GM18511 (cell line): ENCODE measurements at regions not wholly inside any gene's neighbourhood (a gene's known extent, or its start where the extent isn't known, plus 50 kb on each side); places are given as distances from the start of the nearest gene placed in this dataset.
"Not testable (repeated sequence)": the region's sequence is repeated elsewhere in the genome, so short reads cannot be mapped to it uniquely, and the experiment has no call there.

Source experiments
- ATAC-seq: cut with Tn5 transposase; IDR thresholded peaks from one replicate; pipeline ENCODE4 v1.9.1; 2021; ENCODE audit warnings: mild to moderate bottlenecking, moderate library complexity; ENCODE audit not compliant: unreplicated experiment

DNA sequence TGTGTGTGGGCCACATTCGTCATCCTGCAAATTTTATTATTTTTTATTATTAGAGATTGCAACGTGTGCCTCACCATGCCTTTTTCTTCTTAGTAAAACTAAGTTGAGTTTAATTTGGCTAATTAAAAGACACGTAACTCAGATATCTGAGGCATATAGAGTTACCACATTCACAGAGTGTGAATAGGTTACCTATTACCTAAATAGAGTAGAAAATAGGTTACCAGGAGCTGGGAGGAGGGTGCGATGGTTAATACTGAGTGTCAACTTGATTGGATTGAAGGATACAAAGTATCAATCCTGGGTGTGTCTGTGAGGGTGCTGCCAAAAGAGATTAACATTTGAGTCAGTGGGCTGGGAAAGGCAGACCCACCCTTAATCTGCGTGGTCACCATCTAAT lies 116.3 kb upstream of the CARD11 start:
- ATAC-seq: not testable (repeated sequence)

DNA sequence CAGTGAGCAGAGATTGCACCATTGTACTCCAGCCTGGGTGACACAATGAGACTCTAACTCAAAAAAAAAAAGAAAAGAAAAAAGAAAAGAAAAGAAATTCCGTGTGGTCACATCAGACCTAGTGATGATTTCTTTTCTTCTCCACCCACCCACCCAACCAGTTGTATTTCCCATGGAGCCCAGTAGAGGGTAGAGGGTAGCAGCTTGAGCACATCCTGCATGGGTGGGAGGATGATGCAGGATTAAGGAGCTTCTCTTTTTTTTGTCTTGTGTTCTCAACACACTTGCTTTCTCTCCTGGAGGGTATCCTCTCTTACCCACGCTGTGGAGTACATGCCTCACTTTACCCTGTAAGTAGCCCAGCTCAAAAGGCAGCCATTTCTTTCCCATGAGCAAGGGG lies 118.6 kb upstream of the CARD11 start:
- no peak for ATAC-seq

DNA sequence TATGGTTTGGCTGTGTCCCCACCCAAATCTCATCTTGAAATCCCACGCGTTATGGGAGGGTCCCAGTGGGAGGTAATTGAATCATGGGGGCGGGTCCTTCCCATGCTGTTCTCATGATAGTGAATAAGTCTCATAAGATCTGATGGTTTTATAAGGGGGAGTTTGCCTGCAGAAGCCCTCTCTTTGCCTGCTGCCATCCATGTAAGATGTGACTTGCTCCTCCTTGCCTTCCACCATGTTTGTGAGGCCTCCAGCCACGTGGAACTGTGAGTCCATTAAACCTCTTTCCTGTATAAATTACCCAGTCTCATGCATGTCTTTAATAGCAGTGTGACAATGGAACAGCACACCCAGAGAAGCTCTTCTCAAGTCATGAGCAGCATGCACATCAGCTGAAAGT lies 119.1 kb upstream of the CARD11 start:
- ATAC-seq: not testable (repeated sequence)

DNA sequence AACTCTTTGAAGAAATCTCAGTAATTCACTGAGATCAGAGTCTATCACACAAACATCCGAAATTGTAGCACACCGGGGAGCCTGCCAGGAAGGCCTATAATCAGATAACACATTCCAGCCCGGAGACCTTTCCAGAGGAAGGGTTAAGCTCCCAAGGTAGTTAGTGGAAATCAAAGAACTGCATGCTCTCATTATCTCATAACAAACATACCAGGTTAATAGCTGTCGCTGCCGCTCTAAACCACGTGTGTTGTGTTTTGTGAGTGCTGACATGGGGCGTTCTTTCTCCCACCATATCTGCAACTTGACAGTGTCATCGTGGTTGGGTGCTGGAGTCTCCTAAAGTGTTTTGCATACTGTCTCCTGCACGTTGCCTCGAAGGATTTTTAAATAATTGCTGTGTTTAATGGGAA lies 120.7 kb upstream of the CARD11 start:
- ATAC-seq: no peak

DNA sequence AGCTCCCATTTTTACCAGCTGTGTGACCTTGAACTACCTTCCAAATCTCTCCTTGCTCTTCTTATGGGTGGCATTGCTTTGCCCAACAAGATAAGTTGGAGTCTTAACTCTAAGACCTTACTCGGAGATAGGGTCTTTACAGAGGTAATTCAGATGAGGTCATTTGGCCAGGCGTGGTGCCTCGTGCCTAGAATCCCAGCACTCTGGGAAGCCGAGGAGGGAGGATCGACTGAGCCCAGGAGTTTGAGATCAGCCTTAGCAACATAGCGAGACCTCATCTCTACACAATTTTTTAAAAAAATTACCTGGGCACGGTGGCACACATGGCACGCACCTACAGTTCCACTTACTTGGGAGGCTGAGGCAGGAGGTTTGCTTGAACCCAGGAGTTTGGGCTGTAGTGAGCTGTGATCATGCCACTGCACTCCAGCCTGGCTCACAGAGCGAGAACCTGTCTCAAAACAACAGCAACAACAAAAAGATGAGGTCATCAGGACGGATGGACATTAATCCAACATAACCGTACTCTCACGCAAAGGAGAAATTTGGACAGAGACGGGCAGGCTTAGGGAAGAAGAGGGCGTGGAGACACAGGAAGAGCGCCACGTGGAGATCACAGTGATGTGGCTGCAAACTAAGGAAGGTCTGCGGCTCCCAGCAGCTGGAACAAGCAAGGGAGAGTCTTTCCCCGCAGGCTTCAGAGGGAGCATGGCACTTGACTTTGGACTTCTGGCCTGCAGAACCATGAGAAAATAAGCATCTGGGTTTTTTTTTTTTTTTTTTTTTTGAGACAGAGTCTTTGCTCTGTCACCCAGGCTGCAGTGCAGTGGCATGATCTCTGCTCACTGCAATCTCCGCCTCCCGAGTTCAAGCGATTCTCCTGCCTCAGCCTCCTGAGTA lies 122.3 kb upstream of the CARD11 start:
- no peak for ATAC-seq

DNA sequence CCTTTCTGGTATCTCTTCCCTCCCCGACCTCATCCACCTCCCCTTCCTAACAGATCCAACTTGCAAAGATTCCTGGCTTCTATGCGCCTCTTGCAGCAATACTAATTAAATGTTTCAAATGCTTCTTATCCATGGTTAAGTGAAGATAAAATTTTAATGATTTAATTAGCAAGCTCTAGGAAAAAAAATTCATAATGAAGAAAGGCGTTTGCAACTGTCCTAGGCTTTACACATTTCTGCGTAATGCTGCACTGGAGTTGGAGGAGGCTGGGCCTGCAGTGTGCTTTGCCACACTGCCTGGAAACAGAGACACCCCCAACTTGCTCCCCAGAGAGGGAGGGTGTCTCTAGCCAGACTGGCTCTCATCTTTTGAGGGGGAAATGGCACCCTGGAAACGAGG lies 123.9 kb upstream of the CARD11 start:
- ATAC-seq: no peak

DNA sequence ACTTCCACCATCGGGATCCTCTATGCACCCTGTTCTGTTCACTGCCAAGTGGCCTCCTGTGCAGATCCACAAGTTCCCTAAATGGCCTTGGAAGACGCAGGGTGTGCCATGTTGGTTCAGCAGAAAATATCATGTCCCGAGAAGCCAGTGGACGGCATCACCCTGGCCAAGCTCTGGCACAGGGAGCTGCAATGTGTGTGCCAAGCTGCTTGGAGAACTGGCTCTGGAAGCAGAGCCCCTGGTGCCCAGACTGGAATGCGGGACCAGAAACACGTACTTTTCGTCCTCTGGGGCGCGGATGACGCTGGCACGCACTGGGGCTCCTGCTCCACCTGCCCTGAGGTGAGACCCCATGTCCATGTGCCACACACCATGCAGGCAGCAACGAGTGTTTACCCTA lies 124.7 kb upstream of the CARD11 start:
- no peak for ATAC-seq

DNA sequence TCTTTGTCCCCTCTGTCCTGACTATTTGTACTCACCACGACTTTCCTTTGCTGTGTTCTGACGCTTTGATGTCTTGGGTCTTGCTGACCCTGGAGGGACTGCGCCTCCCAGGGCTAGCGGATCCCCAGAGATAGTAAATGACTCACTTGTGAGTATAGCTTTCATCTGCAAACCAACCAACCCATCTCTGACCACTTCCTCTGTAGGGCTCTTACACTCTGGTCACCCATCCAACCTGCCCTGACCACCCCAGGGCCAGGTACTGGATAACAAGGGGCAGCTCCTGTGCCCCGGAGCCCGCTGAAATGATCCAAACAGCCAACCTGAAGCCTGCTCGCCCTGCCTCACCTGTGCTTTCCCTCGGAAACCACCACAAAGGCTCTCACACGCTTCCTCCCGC lies 125.2 kb upstream of the CARD11 start:
- no peak for ATAC-seq

DNA sequence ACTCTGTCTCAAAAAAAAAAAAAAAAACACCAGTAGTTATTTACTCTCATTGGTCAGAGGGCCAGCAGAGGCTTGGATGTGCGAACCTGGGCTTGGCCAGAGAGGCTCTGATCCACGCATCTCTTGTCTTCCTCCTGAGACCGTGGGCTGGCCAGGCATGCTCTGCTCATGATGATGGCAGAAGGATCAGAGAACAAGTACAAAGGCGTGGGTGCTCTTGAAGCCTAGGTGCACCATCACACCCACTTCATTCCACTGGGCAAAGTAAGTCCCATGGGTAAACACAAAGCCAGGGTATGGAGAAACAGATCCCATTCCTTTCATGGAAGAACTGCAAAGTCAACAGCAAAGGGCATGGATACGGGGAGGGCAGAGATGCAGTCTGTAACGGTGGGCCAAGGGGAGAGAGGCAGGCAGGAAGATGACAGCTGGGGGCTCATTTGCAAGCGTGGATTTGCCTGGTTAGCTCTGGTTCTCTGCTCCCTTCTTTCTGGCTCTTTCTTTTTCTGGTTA lies 128.2 kb upstream of the SDK1 start:
- no peak for ATAC-seq

DNA sequence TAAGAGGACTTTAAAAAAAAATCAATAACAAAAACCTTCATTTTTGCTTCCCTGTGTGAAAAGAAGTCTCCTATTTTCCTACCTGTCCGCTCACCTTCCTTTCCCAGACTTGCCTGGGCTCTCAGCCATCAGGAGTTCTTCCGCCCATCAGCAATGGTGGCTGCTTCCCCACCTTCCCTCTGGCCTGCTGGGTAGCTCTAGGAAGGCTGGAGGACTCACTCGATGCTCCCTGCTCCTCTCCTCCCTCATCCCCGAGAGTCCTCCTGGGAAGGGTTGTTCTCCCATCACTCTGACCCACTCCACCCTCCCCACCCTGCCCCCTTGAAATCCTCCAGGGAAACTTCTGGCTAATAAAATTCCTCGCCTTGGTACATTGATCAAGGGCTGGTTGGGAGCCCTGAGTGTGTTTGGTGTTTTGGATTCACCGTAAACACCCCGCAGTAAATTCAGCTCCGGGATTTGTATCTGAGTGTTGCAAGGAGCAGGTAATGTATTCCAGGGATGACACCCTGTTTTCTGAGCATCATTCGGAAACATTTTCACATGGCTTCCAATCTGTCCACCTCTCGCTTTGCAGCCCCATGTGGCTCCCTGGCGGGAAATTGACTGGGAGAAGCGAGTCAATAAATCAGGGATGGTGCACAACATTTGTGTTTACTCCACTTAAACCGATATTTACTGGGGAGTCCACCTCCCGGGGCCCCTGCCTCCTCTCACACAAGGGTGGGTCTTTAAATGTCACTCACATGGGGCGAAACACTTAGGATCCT lies 126.4 kb upstream of the SDK1 start:
- no peak for ATAC-seq

DNA sequence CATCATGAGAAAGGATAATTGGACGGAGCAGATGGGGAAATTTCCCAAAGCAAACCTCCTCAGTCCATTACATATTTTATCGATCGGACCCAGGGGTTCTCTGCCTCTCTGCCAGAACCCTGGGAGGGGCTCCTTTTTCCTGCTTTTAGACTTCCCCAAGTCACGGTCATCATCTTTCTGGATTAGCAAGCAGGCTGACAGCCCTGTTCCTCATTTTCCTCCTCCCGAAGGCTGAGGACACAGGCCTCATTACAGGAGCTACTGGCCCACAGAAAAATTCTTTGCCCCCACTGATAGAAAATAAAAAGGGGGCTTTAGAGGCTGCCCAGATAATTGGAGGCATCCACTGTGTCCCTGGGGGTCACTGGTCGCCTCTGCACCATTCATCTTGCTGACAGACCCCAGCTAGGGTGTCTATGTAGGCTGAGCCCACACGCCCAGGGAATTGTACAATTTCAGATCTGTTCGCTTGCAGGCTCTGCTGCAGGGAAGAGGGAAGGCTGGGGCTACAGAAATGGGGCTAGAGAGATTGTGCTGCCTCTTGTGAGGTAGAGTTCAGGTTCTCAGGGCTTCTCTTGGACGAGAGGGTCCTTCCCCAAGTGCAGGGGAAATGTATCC lies 125.7 kb upstream of the SDK1 start:
- no peak for ATAC-seq

DNA sequence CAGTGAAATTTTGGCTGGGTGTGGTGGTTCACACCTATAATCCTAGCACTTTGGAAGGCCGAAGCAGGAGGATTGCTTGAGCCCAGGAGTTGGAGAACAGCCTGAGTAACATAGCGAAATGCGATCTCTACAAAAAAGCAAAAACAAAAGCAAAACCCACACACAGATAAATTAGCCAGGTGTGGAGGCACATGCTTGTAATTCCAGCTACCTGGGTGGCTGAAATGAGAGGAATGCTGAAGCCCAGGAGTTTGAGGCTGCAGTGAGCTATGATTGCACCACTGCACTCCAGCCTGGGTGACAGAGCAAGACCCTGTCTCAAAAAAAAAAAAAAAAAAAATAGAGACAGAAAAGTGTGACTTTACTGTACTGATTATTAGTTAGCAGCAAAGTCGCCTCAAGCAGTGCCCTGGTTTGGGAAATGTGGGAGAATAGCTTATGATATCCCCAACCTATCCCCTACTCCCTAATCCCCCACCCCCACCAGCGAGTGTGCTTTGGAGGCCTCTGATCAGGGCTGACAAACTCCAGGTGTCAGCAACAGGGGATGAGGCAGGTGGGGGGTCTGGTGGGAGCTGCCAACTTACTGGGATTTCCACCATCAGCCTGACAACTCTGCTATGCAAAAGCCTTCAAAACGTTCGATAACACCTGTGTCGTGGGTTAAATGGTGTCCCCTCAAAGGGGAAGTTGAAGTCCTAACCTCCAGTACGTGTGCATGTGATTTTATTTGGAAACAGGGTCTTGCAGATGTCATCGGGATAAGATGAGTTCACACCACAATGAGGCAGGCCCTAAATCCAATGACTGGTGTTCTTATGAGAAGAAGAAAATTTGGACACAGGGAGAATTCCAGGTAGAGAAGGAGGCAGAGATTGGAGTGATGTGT lies 124.7 kb upstream of the SDK1 start:
- no peak for ATAC-seq

DNA sequence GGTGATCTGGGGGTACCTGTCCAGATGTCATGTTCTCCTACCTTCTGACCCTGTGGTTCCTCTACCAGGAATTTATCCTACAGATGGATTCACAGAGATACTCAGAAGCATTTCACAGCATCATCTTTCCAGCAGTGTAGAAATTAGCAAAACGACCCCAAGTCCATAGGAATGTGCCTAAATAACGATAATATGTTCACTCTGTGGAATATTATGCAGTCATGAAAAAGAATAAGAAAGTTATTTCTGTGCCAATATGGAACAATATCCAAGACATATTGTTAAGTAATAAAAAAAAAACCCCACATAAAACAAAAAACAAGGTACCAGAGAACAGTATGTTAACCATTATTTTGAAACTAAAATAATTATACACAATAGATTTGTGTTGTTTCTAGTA lies 123.8 kb upstream of the SDK1 start:
- ATAC-seq: no peak

DNA sequence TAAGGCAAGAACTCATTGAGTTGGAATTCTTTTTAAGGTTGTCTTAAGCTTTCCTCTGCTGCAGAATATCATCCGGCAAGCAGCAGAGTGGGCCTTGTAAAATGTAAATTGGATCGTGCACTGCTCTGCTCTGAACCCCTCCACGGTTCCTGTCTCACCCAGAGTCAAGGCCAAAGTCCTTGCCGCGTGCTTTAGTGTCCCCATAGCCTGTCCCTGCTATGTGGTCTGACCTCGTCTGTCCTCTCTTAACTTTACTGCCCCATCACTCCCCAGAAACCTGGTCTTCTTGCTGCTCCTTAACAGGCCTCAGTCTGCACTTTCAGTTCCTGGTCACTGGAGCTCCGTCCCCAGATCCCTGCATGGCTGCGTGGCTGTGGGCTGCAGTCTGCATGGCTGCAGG lies 121.6 kb upstream of the SDK1 start:
- no peak for ATAC-seq

DNA sequence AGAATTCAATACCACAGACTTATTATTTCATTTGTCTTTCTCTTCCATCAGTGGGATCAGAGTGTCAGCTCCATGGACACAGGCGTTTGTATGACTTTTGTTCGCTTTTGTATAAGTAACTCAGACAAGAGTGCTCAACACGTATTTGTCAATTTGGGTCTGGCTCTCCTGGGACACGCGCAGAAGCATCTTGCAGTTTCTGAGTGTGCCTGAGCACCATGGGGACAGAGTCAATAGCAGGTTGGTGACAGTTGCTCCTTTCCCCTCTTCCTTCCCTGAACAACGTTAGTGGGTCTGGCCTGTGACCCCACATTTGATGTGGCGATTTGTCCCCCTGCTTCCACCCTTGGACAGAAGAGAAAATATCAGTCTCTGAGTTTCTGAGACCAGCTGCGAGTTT lies 120.4 kb upstream of the SDK1 start:
- ATAC-seq: no peak

DNA sequence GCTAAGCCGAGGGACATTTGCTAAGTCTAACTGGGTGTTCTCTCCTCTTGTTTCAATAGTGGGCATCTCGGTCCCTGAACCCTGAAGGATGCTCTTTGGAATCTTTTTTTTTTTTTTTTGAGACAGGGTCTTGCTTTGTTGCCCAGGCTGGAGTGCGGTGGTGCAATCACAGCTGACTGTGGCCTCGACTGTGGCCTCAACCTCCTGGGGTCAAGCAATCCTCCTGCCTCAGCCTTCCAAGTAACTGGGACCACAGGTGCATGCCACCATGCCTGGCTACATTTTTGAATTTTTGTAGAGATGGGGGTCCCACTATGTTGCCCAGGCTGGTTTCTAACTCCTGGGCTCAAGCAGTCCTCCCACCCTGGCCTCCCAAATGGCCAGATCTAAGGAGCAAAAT lies 119.0 kb upstream of the SDK1 start:
- not testable (repeated sequence) for ATAC-seq

DNA sequence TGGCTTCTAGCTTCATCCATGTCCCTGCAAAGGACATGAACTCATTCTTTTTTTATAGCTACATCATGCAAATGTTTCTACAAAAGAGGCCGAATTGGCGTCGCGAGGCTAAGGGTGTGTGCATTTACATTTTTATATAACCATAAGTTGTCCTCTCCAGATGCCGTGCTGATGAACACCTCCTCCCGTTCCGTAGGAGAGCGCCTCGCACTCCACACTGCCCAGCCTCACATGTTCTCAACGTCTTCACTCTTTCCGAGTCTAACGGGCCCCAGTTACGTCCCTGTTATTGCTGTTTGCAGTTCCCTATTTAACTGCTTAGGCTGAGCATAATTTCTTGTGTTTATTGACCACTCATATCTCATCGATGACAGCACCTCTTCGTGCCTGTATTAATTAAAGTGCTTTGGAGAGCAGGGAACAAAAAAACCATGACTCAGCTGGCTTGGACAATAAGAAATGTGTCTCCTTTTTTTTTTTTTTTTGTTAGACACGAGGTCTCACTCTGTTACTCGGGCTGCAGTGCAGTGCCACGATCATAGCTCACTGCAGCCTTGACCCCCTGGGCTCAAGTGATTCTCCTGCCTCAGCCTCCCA lies 113.5 kb upstream of the SDK1 start:
- ATAC-seq: no peak

DNA sequence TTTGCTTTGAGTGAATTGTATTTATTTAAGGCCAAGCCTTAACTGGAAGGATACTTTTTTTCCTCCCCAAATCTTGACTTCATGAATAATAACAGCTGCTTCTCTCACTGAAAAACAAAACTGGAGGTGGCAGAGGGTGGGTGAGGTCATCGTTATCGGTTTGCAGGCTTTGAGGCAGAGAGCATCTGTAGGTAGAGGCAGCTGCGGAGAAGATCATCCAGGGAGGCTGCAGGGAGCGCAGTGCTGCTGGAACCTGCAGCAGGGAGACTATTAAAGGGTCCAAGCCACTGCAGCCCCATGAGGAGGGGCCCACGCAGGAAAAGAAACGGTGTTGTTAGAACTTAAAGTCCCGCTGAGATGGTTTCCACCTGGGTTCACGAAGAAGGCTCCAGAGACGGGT lies 112.1 kb upstream of the SDK1 start:
- no peak for ATAC-seq

DNA sequence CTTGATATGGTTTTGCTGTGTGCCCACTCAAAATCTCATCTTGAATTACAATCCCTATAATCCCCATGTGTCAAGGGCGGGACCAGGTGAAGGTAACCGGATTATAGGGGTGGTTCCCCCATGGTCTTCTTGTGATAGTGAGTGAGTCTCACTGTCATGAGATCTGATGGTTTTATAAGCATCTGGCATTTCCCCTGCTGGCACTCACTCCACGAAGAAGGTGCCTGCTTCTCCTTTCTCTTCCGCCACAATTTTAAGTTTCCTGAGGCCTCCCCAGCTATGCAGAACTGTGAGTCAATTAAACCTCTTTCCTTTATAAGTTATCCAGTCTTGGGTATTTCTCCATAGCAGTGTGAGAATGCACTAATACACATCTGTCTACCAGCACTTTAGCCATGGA lies 109.5 kb upstream of the SDK1 start:
- ATAC-seq: no peak

DNA sequence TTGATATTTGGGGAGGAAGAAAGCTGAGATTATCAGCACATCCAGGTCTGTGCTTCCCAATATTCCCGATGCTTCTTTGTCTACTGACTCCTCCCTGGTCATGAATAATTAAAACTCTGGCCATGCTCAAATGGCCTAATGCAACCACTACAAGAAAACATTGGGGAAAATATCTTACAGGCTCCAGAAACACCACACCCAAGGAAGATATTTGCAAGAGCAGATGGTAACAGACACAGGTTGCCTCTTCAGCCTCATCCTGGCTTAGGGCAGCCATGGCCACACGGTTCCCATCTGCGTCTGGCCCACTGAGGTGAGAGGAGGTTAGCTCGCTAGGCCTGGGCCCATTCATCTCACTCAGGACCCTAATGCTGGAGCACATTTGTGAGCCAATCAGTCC lies 108.4 kb upstream of the SDK1 start:
- ATAC-seq: no peak
